ES-I3 (cell line): ENCODE measurements at regions not wholly inside any gene's neighbourhood (a gene's known extent, or its start where the extent isn't known, plus 50 kb on each side); places are given as distances from the start of the nearest gene placed in this dataset.

Experiments used
- H3K36me3 ChIP-seq: 2 replicates; pipeline ENCODE4 v1.6.1; 2013; ENCODE audit warnings: mild to moderate bottlenecking, low read length, control low read depth, moderate library complexity; ENCODE audit not compliant: insufficient read depth
- H3K4me1 ChIP-seq: 2 replicates; pipeline ENCODE4 v1.6.1; 2013; ENCODE audit warnings: mild to moderate bottlenecking, control low read depth, low read length; ENCODE audit not compliant: insufficient read depth
- H3K9ac ChIP-seq: 2 replicates; pipeline ENCODE4 v1.6.1; 2013; ENCODE audit warnings: low read depth, mild to moderate bottlenecking, low read length, moderate library complexity
- H3K9me3 ChIP-seq: 2 replicates; pipeline ENCODE4 v1.6.1; 2013; ENCODE audit warnings: mild to moderate bottlenecking, low read length, moderate library complexity; ENCODE audit not compliant: control insufficient read depth, insufficient read depth

DNA sequence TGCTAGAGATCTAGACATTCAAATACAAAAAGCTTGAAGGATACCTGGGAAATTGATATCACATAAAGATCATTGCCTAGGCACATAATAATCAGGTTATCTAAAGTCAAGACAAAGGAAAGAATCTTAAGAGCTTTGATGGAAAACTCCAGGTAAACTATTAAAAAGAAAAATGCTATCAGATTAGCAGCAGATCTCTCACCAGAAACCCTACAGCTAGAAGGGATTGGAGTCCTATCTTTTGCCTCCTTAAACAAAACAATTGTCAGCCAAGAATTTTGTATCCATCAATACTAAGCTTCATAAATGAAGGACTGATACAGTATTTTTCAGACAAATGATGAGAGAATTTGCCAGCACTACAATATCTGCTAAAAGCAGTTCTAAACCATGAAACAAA, 682.4 kb upstream of the ATXN8OS start:
- peaks cover 11% of the 10 kb centered on the region for H3K9me3 ChIP-seq
- H3K36me3 ChIP-seq = no peaks in the 10 kb centered on the region
- no peaks in the 10 kb centered on the region for H3K4me1 ChIP-seq
- H3K9ac ChIP-seq = no peak overlapping the region

GRCh38 chr13:69423844-69424243, 683.8 kb upstream of the ATXN8OS start:
- Histone ChIP-seq H3K36me3 (no peaks in the 10 kb centered on the region), H3K9me3 (peaks cover 11% of the 10 kb centered on the region), H3K9ac (no peak overlapping the region), H3K4me1 (peaks cover 2% of the 10 kb centered on the region; the same call in 1 of the 2 replicates)

- Histone ChIP-seq H3K9ac (no peak overlapping the region), H3K36me3 (no peaks in the 10 kb centered on the region), H3K9me3 (no peaks in the 10 kb centered on the region), H3K4me1 (peaks cover 7% of the 10 kb centered on the region; the same call in 1 of the 2 replicates)
These were observed 689.3 kb upstream of the ATXN8OS start for GRCh38 chr13:69418319-69418718.

DNA sequence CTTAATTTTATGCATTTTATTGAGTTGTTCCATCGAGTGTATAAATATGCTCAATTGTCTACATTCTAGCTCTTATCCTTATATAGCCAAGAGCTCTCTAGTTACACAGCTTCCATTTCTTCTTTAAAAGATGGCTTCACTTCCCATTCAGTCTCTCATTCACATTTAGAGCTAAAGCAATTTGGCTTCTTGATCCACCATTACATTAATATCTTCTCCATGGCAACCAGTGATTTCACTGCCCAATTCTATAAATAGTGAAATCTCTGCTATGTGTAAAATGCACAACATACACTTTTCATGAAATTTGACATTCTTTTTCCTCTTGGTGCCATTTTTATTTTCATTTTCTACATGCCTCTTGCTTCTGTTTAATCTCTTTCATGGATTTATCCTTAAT, 696.9 kb upstream of the ATXN8OS start:
- Histone ChIP-seq H3K9me3 (no peaks in the 10 kb centered on the region; the same call in 1 of the 2 replicates), H3K9ac (no peak overlapping the region), H3K4me1 (no peaks in the 10 kb centered on the region), H3K36me3 (no peaks in the 10 kb centered on the region)

- no peaks in the 10 kb centered on the region for H3K36me3 ChIP-seq
- no peak overlapping the region for H3K9ac ChIP-seq
- no peaks in the 10 kb centered on the region for H3K9me3 ChIP-seq
- no peaks in the 10 kb centered on the region for H3K4me1 ChIP-seq
These were observed 715.9 kb upstream of the ATXN8OS start for GRCh38 chr13:69391756-69392155.

DNA sequence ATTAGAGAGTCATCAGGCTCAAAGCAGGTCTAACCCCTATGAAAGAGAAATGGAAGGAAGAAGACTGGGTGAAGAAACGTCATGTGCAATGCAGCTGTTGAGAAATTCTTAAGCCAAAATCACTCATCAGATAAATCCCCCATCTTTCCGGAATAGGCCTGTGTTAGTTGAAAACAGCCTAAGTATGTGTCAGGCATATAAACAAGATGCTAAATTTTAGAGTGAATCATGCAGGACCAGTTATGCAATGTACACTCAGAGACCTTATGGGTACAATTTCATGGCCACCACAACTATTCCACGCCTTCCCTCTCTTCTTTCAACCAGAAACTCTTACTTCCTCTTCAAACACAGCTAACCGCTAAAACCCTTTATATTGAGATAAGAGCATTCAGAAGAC, 717.7 kb upstream of the ATXN8OS start:
- no peaks in the 10 kb centered on the region for H3K9me3 ChIP-seq
- no peaks in the 10 kb centered on the region for H3K4me1 ChIP-seq
- H3K9ac ChIP-seq = no peak overlapping the region
- no peaks in the 10 kb centered on the region for H3K36me3 ChIP-seq

DNA sequence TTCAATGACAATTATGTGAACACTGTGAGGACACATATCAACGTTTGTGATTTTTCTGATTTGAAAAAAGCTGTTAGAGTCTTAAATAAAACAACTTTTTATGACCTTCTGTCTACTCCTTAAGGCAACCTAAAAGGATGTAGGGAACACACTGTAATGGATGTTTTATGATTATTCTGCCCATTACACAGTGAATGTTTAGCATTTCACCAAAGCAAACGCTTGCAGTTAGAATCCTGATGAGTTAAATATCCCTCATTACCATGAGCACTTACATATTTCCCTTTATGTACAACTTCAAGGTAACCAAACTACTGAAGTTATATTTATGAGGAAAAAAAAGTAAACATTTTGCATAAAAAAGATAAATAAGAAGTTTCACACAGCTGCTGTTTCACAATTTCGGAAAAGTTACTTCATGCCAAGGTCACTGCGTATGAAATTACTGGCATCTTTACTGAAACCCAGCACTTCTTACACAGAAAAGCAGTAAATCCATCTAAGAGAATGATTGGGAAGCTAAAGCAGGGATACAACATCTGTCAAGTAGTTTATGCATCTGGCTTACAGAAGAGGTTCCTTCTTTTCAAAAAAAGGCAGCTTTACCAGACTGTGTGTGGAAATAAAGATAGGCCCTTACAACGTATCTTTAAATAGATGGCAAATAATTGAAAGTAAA, 733.7 kb upstream of the ATXN8OS start:
- Histone ChIP-seq H3K9me3 (no peaks in the 10 kb centered on the region), H3K9ac (no peak overlapping the region), H3K4me1 (no peaks in the 10 kb centered on the region), H3K36me3 (no peaks in the 10 kb centered on the region)

DNA sequence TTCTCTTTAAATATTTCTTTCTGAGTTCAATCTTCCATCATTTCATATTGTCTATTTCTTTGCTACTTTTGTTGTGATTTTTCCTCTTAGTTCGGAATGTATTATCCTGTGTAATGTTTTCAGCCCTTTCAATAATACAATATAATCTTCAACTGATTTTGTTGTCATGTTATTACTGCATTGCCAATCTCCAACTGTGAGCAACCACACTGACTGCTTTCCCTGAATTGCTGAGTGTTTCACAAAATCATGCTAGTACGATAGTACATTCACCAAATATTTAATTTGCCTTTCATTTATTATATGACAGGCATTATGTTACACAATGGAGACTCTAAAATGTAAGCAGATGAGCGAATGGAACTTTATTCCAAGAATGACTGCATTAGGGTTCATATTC, 744.3 kb upstream of the ATXN8OS start:
- H3K9me3 ChIP-seq = no peaks in the 10 kb centered on the region
- no peaks in the 10 kb centered on the region for H3K4me1 ChIP-seq
- no peaks in the 10 kb centered on the region for H3K36me3 ChIP-seq
- H3K9ac ChIP-seq = no peak overlapping the region

DNA sequence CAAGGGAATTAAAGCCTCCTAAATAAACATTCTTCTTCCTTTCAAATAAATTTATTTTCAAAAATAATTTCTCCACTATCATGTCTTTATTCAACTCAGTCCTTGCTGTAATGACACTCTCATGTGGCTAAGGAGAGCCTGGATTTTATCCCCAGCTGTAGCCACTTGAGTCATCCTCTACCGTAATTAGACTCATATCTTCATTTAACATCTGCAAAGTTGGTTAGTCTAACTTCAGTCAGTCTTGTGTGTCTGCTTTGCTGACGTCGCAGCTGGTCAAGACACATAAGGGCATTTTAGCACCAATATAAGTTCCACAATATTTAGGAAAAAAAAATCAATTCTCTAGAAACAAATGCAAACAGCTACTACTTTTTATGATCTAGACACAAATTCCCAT, 776.4 kb upstream of the ATXN8OS start:
- no peaks in the 10 kb centered on the region; the same call in 1 of the 2 replicates for H3K4me1 ChIP-seq
- H3K9ac ChIP-seq = no peak overlapping the region
- no peaks in the 10 kb centered on the region for H3K36me3 ChIP-seq
- H3K9me3 ChIP-seq = no peaks in the 10 kb centered on the region

DNA sequence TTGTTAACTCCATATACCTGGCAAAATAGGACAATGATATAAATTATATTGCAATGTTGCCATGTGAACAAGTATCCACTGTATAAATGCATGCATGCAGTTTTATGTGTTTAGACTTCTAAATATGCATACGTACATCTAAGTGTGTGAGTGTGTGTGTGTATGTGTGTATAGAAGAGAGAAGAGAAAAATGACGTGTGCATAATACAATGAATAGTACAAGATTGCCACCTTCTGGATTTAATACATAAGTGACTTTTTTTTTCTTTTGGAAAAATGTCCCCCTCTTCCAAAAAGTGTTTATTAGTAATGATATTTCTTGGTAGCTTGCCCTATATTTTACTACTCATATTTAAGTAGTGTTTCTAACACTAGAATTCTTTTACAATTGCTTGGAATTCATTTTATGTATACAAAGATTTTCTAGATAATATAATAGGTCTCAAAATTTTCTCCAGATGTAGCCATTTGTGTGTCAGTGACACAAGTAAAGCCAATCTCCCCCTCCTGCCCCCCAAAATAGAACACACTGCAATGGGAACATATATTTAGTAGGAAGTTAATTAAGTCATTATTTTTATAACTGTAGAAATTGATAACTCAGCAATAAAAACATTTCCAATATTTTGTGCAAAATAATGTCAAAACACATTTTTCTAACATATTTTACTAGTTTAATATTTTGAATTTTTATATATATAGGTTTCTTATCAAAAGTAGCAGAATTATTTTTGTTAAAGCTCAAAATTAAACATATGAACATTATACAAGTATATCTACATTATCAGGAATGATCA, 783.3 kb upstream of the ATXN8OS start:
- Histone ChIP-seq H3K4me1 (no peaks in the 10 kb centered on the region), H3K9me3 (no peaks in the 10 kb centered on the region), H3K9ac (no peak overlapping the region), H3K36me3 (no peaks in the 10 kb centered on the region)

DNA sequence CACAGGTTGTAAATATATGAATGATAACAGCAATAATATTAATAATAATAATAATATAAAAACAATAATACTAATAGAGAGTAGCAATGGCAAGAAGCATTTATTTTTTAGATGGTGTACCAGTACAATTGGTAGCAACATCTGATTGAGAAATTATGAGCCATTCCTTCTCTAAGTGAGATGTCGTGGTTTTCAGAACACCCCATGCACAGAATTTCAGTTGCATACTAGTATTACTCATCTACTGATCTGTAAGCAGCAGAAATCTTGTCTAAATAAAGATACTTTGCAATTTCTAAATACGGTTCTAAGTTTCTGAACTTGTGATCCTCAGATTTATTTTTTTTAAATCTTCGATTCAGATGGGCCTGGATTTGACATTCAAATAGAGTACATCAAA, 788.0 kb upstream of the ATXN8OS start:
- H3K9me3 ChIP-seq = no peaks in the 10 kb centered on the region
- H3K9ac ChIP-seq = no peak overlapping the region
- no peaks in the 10 kb centered on the region for H3K36me3 ChIP-seq
- no peaks in the 10 kb centered on the region for H3K4me1 ChIP-seq

DNA sequence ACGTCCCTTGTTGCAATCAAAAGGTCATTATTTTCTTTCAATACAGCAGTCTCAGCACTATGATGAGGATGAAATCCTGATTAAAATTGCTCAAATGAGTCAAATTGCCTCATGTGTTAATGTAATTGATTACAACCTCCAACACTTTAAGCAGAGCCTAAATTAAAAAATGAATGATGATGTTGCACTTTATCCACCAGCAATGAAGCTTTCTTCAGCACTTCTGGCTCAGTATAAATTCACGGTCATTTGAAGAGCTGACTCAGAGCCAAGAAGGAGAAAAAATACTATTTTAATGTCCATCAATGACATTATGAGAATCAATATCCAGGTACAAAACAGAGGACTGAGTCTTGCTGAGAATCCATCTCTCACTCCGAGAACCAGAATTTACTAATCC, 792.6 kb upstream of the ATXN8OS start:
- Histone ChIP-seq H3K36me3 (no peaks in the 10 kb centered on the region), H3K9me3 (no peaks in the 10 kb centered on the region), H3K9ac (no peak overlapping the region), H3K4me1 (no peaks in the 10 kb centered on the region)

- H3K9me3 ChIP-seq = no peaks in the 10 kb centered on the region
- H3K4me1 ChIP-seq = no peaks in the 10 kb centered on the region
- no peaks in the 10 kb centered on the region for H3K36me3 ChIP-seq
- H3K9ac ChIP-seq = no peak overlapping the region
These were observed 800.9 kb upstream of the ATXN8OS start for GRCh38 chr13:69306766-69307165.

GRCh38 chr13:69300131-69300530, 807.5 kb upstream of the ATXN8OS start:
- no peak overlapping the region for H3K9ac ChIP-seq
- H3K36me3 ChIP-seq = no peaks in the 10 kb centered on the region
- H3K4me1 ChIP-seq = no peaks in the 10 kb centered on the region; the same call in 1 of the 2 replicates
- no peaks in the 10 kb centered on the region for H3K9me3 ChIP-seq

DNA sequence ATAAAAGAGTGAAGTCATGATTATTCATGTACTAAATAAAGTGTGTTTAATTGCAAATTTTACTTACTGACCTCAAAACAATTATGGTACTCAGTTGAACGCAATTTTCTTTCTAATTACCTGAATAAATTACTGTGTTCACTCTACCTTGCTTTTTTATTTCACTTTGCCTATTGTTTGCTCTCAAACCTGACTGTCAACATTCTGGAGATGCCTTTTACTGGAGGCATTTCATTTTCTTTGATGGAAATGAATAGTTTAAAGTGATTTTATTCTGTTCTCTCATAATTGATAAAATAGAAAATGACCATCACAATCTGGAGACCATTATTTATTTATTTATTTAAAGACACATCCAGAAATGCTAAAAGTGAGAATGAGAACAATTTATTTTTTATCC, 811.5 kb upstream of the ATXN8OS start:
- Histone ChIP-seq H3K4me1 (peaks cover 9% of the 10 kb centered on the region; the same call in 1 of the 2 replicates), H3K36me3 (no peaks in the 10 kb centered on the region), H3K9ac (no peak overlapping the region), H3K9me3 (no peaks in the 10 kb centered on the region)
